ENCODE measurements at regions not wholly inside any gene's neighbourhood (a gene's known extent, or its start where the extent isn't known, plus 50 kb on each side); places are given as distances from the start of the nearest gene placed in this dataset.

GRCh38 chr10:78747401-78748234, 321.1 kb upstream of the ZMIZ1 start:
- peaks cover 9 to 19% of the 10 kb centered on the region in 2 donors for H3K4me1 ChIP-seq
- DNase-seq: no peak
- no peaks in the 10 kb centered on the region for H3K36me3 ChIP-seq
- no peaks in the 10 kb centered on the region for H3K9me3 ChIP-seq
- no peak overlapping the region for H3K27ac ChIP-seq
- 92 to 93% methylated on average over 14 of the region's 14 CpGs for WGBS, 2 donors
- H3K4me3 ChIP-seq (replicated peaks in 1 of 3): no peak overlapping the region
- intact Hi-C loops (cut with DNase I): no loop called here
- H3K27me3 ChIP-seq: no peaks in the 10 kb centered on the region
- TF ChIP-seq, protein P1, sequence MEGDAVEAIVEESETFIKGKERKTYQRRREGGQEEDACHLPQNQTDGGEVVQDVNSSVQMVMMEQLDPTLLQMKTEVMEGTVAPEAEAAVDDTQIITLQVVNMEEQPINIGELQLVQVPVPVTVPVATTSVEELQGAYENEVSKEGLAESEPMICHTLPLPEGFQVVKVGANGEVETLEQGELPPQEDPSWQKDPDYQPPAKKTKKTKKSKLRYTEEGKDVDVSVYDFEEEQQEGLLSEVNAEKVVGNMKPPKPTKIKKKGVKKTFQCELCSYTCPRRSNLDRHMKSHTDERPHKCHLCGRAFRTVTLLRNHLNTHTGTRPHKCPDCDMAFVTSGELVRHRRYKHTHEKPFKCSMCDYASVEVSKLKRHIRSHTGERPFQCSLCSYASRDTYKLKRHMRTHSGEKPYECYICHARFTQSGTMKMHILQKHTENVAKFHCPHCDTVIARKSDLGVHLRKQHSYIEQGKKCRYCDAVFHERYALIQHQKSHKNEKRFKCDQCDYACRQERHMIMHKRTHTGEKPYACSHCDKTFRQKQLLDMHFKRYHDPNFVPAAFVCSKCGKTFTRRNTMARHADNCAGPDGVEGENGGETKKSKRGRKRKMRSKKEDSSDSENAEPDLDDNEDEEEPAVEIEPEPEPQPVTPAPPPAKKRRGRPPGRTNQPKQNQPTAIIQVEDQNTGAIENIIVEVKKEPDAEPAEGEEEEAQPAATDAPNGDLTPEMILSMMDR (IDR thresholded peaks at IDR 0.05): no peak
- TF ChIP-seq POLR2A (IDR thresholded peaks at IDR 0.05): no peak

- 92 to 99% methylated on average over 4 of the region's 4 CpGs for WGBS, 2 donors
- H3K4me3 ChIP-seq (replicated peaks in 1 of 3): no peak overlapping the region
These were observed 320.6 kb upstream of the ZMIZ1 start for GRCh38 chr10:78748235-78748533.

DNA sequence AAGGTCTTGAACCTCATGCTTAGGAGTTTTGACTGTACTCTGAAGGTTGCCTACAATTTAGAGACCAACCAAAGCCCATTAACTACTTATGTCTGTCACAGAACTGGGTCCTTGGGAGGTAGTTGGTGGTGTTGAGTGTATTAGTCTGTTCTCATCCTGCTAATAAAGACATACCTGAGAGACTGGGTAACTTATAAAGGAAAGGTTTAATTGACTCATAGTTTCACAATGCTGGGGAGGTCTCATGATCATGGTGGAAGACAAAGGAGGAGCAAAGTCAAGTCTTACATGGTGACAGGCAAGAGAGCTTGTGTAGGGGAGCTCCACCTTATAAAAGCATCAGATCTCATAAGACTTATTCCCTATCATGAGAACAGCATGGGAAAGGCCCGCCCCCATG, 319.6 kb upstream of the ZMIZ1 start:
- intact Hi-C loops (cut with DNase I): no loop called here
- Histone ChIP-seq H3K27ac (no peak overlapping the region), H3K4me3 (replicated peaks in 1 of 3) (no peak overlapping the region), H3K36me3 (no peaks in the 10 kb centered on the region), H3K9me3 (no peaks in the 10 kb centered on the region), H3K27me3 (no peaks in the 10 kb centered on the region), H3K4me1 (peaks cover 9 to 14% of the 10 kb centered on the region in 2 donors)
- no peak for DNase-seq
- TF ChIP-seq, protein P1 (IDR thresholded peaks at IDR 0.05): no peak
- no peak for TF ChIP-seq POLR2A (IDR thresholded peaks at IDR 0.05)
- 92 to 94% methylated on average over 1 of the region's 1 CpG for WGBS, 2 donors

More at GRCh38 chr10:78748235-78748533, 320.6 kb upstream of the ZMIZ1 start:
- Histone ChIP-seq H3K4me1 (peaks cover 9 to 15% of the 10 kb centered on the region in 2 donors), H3K9me3 (no peaks in the 10 kb centered on the region), H3K27ac (no peak overlapping the region), H3K27me3 (no peaks in the 10 kb centered on the region), H3K36me3 (no peaks in the 10 kb centered on the region)
- no peak for DNase-seq
- TF ChIP-seq POLR2A (IDR thresholded peaks at IDR 0.05): no peak
- TF ChIP-seq, protein P1 (IDR thresholded peaks at IDR 0.05): no peak
- intact Hi-C loops (cut with DNase I): no loop called here

GRCh38 chr10:78749898-78750297, 318.9 kb upstream of the ZMIZ1 start:
- no peak for TF ChIP-seq POLR2A (IDR thresholded peaks at IDR 0.05)
- TF ChIP-seq, protein P1 (IDR thresholded peaks at IDR 0.05): no peak
- Histone ChIP-seq H3K27ac (no peak overlapping the region), H3K4me1 (peaks cover 2 to 10% of the 10 kb centered on the region in 2 donors), H3K36me3 (no peaks in the 10 kb centered on the region), H3K9me3 (no peaks in the 10 kb centered on the region), H3K4me3 (replicated peaks in 1 of 3) (no peak overlapping the region), H3K27me3 (no peaks in the 10 kb centered on the region)
- DNase-seq: no peak
- intact Hi-C loops (cut with DNase I): no loop called here
- WGBS, 2 donors: 87 to 88% methylated on average over 1 of the region's 1 CpG

DNA sequence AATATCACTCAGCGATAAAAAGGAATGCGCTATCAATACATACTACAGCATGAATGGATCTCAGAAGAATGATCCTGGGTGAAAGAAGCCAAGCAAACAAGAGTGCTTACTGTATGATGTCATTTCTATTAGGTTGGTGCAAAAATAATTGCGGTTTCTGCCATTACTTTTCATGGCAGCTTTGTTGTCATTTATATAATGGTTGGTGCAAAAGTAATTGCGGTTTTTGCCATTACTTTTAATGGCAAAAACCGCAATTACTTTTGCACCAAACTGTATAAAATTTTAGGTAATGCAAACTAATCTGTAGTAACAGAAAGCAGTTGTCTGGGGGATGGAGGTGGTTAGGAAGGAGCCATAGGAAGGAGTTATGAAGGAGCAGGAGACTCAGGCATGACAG, 318.3 kb upstream of the ZMIZ1 start:
- Histone ChIP-seq H3K4me3 (replicated peaks in 1 of 3) (no peak overlapping the region), H3K27me3 (no peaks in the 10 kb centered on the region), H3K27ac (no peak overlapping the region), H3K36me3 (no peaks in the 10 kb centered on the region), H3K4me1 (peaks cover 0 to 5% of the 10 kb centered on the region in 2 donors), H3K9me3 (no peaks in the 10 kb centered on the region)
- TF ChIP-seq POLR2A (IDR thresholded peaks at IDR 0.05): no peak
- TF ChIP-seq, protein P1 (IDR thresholded peaks at IDR 0.05): no peak
- 76 to 83% methylated on average over 5 of the region's 5 CpGs for WGBS, 2 donors
- intact Hi-C loops (cut with DNase I): no loop called here
- no peak for DNase-seq

All from thyroid gland (tissue), 4 donors.